ENCODE measurements at regions not wholly inside any gene's neighbourhood (a gene's known extent, or its start where the extent isn't known, plus 50 kb on each side); places are given as distances from the start of the nearest gene placed in this dataset.

DNA sequence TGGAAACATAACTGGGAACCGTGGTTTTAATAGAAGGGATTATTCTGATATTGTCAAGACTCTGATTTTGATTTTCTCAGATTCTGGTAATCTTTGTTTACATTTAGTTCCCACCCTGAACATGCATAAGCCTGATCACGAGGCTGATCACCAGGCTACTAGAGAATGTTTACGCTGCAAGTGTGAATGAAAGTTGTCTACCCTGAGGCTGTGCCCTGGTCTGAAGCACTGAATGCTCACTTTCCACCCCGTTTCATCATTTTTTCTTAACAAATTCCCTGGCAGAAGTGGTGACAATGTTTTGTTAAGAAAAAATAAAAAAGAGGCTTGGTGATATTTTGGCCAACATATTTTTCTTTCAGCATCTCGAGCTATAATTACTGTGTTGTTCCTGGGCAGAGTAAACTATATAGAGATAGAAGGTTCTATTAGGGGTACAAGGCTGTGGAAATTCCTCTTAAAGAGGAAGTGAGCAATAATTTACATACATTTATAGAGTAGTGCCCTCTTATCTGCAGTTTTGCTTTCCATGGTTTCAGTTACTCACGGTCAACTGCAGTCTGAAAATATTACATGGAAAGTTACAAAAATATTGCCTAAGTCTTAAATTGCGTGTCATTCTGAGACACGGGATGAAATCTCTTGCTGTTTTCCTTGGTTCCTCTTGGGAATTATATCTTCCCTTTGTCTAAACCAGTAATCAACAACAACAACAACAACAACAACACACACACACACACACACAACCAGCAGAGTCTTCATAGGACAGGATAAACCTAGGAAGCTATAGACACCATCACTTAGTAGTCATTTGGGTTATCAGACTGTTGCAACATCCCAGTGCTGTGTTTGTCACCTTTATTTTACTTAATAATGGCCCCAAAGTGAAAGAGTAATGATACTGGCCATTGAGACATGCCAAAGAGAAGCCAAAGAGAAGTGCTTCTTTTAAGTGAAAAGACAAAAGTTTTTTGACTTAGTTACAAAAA is 566.6 kb upstream of the CITED2 start:
- H3K9me3 ChIP-seq (ENCODE audit: control insufficient read depth, low read length), result no peaks in the 10 kb centered on the region
- H3K4me3 Mint-ChIP-seq, result no peak overlapping the region
- H3K4me1 Mint-ChIP-seq, result peaks cover 17% of the 10 kb centered on the region
- peak overlapping the region; percentile 67 for H3K27ac Mint-ChIP-seq
- 90 to 100% methylated on average over 3 to 8 of the region's 8 CpGs for WGBS, 2 experiments (ENCODE audit: insufficient coverage in 1 of 2, insufficient read length in 1 of 2)
- no peaks in the 10 kb centered on the region for H3K9me3 Mint-ChIP-seq
- no peak for TF ChIP-seq CTCF (conservative IDR thresholded peaks at IDR 0.05)
- H3K9ac ChIP-seq (ENCODE audit: extremely low read depth, low read length, poor library complexity, severe bottlenecking), result no peak overlapping the region
- DNase-seq, result no peak
- H3K4me3 ChIP-seq (ENCODE audit: low read length), result no peak overlapping the region
- H3K36me3 ChIP-seq (ENCODE audit: control insufficient read depth, insufficient read depth, low read length), result no peaks in the 10 kb centered on the region
- H3K27me3 ChIP-seq (ENCODE audit: control insufficient read depth, insufficient read depth, low read length, poor library complexity, severe bottlenecking), result no peaks in the 10 kb centered on the region
- H3K4me1 ChIP-seq (ENCODE audit: control insufficient read depth, insufficient read depth, low read length), result no peaks in the 10 kb centered on the region
- no peak overlapping the region for H3K27ac ChIP-seq (ENCODE audit: low read depth, low read length)
- H3K27me3 Mint-ChIP-seq (ENCODE audit: insufficient read depth), result no peaks in the 10 kb centered on the region
- no peaks in the 10 kb centered on the region for H3K36me3 Mint-ChIP-seq (ENCODE audit: low read depth)

DNA sequence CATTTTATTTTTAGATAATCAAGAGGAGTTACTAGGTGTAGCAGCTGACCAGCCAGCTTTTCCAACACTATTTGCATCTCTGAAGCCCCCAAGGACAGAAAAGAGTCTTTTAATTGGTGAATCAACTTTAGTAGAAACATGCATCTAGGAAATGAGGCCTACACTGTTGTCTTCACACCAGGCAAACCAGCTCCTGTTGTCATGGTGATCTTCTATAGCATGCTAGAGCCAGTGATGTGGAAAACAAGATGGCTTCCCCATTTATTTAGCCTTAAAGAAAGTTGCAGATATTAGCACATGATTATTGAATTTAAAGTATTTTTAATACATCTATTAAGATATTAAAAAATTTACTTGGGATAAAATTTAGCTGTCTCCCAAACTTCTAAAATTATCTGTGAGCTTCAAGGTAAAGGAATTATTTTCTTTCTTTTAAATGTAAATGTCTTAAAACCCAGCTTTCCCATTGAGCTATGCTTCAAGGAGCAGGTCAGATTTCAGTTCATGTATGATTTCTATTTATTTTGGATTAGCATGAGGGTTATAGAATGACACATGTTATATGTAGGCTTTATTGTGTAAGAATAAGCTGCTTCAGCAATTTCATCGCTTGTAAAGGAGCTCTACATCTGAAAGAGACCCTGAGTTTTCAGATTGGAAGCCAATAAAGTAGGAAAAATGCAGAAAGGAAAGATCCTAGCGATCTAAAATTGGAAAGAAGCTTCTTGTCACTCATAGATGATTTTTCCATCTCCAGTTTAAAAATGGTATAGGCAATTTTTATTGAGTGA is 564.9 kb upstream of the CITED2 start:
- 85 to 100% methylated on average over 2 of the region's 2 CpGs for WGBS, 2 experiments (ENCODE audit: insufficient coverage in 1 of 2, insufficient read length in 1 of 2)
- no peaks in the 10 kb centered on the region for H3K36me3 Mint-ChIP-seq (ENCODE audit: low read depth)
- Histone ChIP-seq H3K36me3 (ENCODE audit: control insufficient read depth, insufficient read depth, low read length) (no peaks in the 10 kb centered on the region), H3K4me1 (ENCODE audit: control insufficient read depth, insufficient read depth, low read length) (no peaks in the 10 kb centered on the region), H3K27me3 (ENCODE audit: control insufficient read depth, insufficient read depth, low read length, poor library complexity, severe bottlenecking) (no peaks in the 10 kb centered on the region), H3K27ac (ENCODE audit: low read depth, low read length) (peak overlapping the region; percentile 83), H3K4me3 (ENCODE audit: low read length) (no peak overlapping the region), H3K9ac (ENCODE audit: extremely low read depth, low read length, poor library complexity, severe bottlenecking) (no peak overlapping the region), H3K9me3 (ENCODE audit: control insufficient read depth, low read length) (no peaks in the 10 kb centered on the region)
- no peak overlapping the region for H3K4me3 Mint-ChIP-seq
- H3K9me3 Mint-ChIP-seq, result no peaks in the 10 kb centered on the region
- no peak for DNase-seq
- peaks cover 17% of the 10 kb centered on the region for H3K4me1 Mint-ChIP-seq
- no peak overlapping the region for H3K27ac Mint-ChIP-seq
- H3K27me3 Mint-ChIP-seq (ENCODE audit: insufficient read depth), result no peaks in the 10 kb centered on the region
- TF ChIP-seq CTCF (conservative IDR thresholded peaks at IDR 0.05), result no peak

- DNase-seq, result no peak
- Mint-ChIP-seq H3K4me3 (no peak overlapping the region), H3K36me3 (ENCODE audit: low read depth) (no peaks in the 10 kb centered on the region), H3K4me1 (peaks cover 3% of the 10 kb centered on the region), H3K27ac (no peak overlapping the region), H3K9me3 (no peaks in the 10 kb centered on the region), H3K27me3 (ENCODE audit: insufficient read depth) (no peaks in the 10 kb centered on the region)
- H3K4me1 ChIP-seq (ENCODE audit: control insufficient read depth, insufficient read depth, low read length), result no peaks in the 10 kb centered on the region
- H3K27ac ChIP-seq (ENCODE audit: low read depth, low read length), result no peak overlapping the region
- H3K9ac ChIP-seq (ENCODE audit: extremely low read depth, low read length, poor library complexity, severe bottlenecking), result no peak overlapping the region
- WGBS, 2 experiments (ENCODE audit: insufficient coverage in 1 of 2, insufficient read length in 1 of 2), result 92 to 93% methylated on average over 2 to 3 of the region's 3 CpGs
- TF ChIP-seq CTCF (conservative IDR thresholded peaks at IDR 0.05), result no peak
- no peaks in the 10 kb centered on the region for H3K9me3 ChIP-seq (ENCODE audit: control insufficient read depth, low read length)
- no peaks in the 10 kb centered on the region for H3K27me3 ChIP-seq (ENCODE audit: control insufficient read depth, insufficient read depth, low read length, poor library complexity, severe bottlenecking)
- no peaks in the 10 kb centered on the region for H3K36me3 ChIP-seq (ENCODE audit: control insufficient read depth, insufficient read depth, low read length)
- no peak overlapping the region for H3K4me3 ChIP-seq (ENCODE audit: low read length)
Observed at GRCh38 chr6:139932671-139933070, 558.2 kb upstream of the CITED2 start.

Data from endodermal cell (in vitro differentiated cells).